ENCODE measurements at regions not wholly inside any gene's neighbourhood (a gene's known extent, or its start where the extent isn't known, plus 50 kb on each side); places are given as distances from the start of the nearest gene placed in this dataset.
"Not testable (repeated sequence)": the region's sequence is repeated elsewhere in the genome, so short reads cannot be mapped to it uniquely, and the experiment has no call there.

DNA sequence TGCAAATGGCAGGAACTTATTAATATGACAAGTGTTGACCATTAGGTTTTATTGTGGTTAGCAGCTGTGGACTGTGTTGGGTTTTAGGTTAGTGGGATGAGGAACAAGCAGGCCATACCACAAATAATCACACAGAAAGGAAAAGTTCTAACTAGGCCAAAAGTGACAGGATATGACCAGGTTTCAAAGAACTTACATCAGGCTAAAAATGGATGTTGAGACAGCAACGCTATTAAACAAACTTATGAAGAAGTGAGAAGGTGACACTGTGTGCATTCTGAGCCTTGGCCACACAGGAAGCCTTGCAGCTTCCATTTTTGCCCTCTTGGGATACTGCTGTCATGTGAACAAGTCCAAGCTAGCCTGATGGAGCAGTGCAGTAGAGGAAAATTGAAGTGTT lies 568.8 kb downstream of the HTR7 start:
- Histone ChIP-seq H3K27ac (ENCODE audit: low read depth, low read length) (no peak overlapping the region), H3K27me3 (ENCODE audit: low read length) (no peaks in the 10 kb centered on the region), H3K4me2 (ENCODE audit: low read depth, low read length, poor library complexity, severe bottlenecking) (no peak overlapping the region), H3K4me3 (ENCODE audit: insufficient read depth, low read length, poor library complexity, severe bottlenecking) (no peak overlapping the region), H3K9me3 (ENCODE audit: insufficient read depth, low read length) (no peaks in the 10 kb centered on the region), H3K36me3 (ENCODE audit: low read length) (no peaks in the 10 kb centered on the region), H3K9ac (ENCODE audit: low read length) (no peak overlapping the region), H3K79me2 (ENCODE audit: insufficient read depth, low read length) (no peaks in the 10 kb centered on the region), H3F3A (ENCODE audit: insufficient read depth) (no peaks in the 10 kb centered on the region), H4K20me1 (ENCODE audit: low read depth, low read length) (no peaks in the 10 kb centered on the region), H3K9me2 (replicated peaks; ENCODE audit: insufficient read depth, low read length) (no peaks in the 10 kb centered on the region), H2AFZ (ENCODE audit: low read depth, low read length, severe bottlenecking) (no peak overlapping the region)
- TF ChIP-seq, protein P1, sequence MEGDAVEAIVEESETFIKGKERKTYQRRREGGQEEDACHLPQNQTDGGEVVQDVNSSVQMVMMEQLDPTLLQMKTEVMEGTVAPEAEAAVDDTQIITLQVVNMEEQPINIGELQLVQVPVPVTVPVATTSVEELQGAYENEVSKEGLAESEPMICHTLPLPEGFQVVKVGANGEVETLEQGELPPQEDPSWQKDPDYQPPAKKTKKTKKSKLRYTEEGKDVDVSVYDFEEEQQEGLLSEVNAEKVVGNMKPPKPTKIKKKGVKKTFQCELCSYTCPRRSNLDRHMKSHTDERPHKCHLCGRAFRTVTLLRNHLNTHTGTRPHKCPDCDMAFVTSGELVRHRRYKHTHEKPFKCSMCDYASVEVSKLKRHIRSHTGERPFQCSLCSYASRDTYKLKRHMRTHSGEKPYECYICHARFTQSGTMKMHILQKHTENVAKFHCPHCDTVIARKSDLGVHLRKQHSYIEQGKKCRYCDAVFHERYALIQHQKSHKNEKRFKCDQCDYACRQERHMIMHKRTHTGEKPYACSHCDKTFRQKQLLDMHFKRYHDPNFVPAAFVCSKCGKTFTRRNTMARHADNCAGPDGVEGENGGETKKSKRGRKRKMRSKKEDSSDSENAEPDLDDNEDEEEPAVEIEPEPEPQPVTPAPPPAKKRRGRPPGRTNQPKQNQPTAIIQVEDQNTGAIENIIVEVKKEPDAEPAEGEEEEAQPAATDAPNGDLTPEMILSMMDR (IDR thresholded peaks at IDR 0.05; ENCODE audit: insufficient read depth, low read length, poor library complexity, severe bottlenecking) = no peak
- TF ChIP-seq EZH2phosphoT487 (conservative IDR thresholded peaks at IDR 0.05; ENCODE audit: low read length) = no peak

DNA sequence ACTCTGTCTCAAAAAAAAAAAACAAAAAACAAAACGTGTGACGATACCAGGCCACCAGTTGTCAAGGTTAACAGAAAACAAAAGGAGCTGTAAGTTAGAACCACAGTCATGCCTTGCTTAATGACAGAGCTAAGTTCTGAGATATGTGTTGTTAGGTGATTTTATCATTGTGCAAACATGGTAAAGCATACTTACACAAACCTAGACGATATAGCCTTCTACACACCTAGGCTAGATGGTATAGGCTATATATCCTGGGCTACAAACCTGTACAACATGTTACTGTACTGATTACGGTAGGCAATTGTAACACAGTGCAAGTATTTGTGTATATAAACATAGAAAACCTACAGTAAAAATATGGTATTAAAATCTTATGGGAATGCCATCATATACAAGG lies 564.2 kb downstream of the HTR7 start:
- no peak for TF ChIP-seq EZH2phosphoT487 (conservative IDR thresholded peaks at IDR 0.05; ENCODE audit: low read length)
- TF ChIP-seq, protein P1 (IDR thresholded peaks at IDR 0.05; ENCODE audit: insufficient read depth, low read length, poor library complexity, severe bottlenecking) = no peak
- Histone ChIP-seq H3K9ac (ENCODE audit: low read length) (no peak overlapping the region), H2AFZ (ENCODE audit: low read depth, low read length, severe bottlenecking) (no peak overlapping the region), H4K20me1 (ENCODE audit: low read depth, low read length) (no peaks in the 10 kb centered on the region), H3K9me3 (ENCODE audit: insufficient read depth, low read length) (no peaks in the 10 kb centered on the region), H3K79me2 (ENCODE audit: insufficient read depth, low read length) (no peaks in the 10 kb centered on the region), H3K9me2 (replicated peaks; ENCODE audit: insufficient read depth, low read length) (no peaks in the 10 kb centered on the region), H3K4me2 (ENCODE audit: low read depth, low read length, poor library complexity, severe bottlenecking) (no peak overlapping the region), H3K36me3 (ENCODE audit: low read length) (no peaks in the 10 kb centered on the region), H3K4me3 (ENCODE audit: insufficient read depth, low read length, poor library complexity, severe bottlenecking) (no peak overlapping the region), H3K27ac (ENCODE audit: low read depth, low read length) (no peak overlapping the region), H3F3A (ENCODE audit: insufficient read depth) (no peaks in the 10 kb centered on the region), H3K27me3 (ENCODE audit: low read length) (no peaks in the 10 kb centered on the region)

DNA sequence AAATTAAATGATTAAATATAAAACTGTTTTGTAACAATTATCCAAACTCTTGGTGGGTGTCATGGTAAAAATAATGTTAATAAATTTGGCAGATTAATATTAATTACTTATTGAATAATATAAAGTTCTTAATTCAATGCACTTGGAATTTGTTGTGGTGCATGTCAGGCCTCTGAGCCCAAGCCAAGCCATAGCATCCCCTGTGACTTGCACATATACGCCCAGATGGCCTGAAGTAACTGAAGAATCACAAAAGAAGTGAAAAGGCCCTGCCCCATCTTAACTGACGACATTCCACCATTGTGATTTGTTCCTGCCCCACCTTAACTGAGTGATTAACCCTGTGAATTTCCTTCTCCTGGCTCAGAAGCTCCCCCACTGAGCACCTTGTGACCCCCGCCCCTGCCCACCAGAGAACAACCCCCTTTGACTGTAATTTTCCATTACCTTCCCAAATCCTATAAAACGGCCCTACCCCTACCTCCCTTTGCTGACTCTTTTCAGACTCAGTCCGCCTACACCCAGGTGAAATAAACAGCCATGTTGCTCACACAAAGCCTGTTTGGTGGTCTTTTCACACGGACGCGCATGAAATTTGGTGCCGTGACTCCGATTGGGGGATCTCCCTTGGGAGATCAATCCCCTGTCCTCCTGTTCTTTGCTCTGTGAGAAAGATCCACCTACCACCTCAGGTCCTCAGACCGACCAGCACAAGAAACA lies 562.9 kb downstream of the HTR7 start:
- H3K27me3 ChIP-seq (ENCODE audit: low read length); H3K4me2 ChIP-seq (ENCODE audit: low read depth, low read length, poor library complexity, severe bottlenecking); H3F3A ChIP-seq (ENCODE audit: insufficient read depth); H2AFZ ChIP-seq (ENCODE audit: low read depth, low read length, severe bottlenecking); H3K36me3 ChIP-seq (ENCODE audit: low read length); H3K79me2 ChIP-seq (ENCODE audit: insufficient read depth, low read length); H3K9ac ChIP-seq (ENCODE audit: low read length); H3K9me3 ChIP-seq (ENCODE audit: insufficient read depth, low read length); H3K27ac ChIP-seq (ENCODE audit: low read depth, low read length); H4K20me1 ChIP-seq (ENCODE audit: low read depth, low read length); H3K9me2 ChIP-seq (replicated peaks; ENCODE audit: insufficient read depth, low read length); H3K4me3 ChIP-seq (ENCODE audit: insufficient read depth, low read length, poor library complexity, severe bottlenecking): not testable (repeated sequence)

GRCh38 chr10:90302031-90302430 lies 555.8 kb downstream of the HTR7 start:
- H3K9me2 ChIP-seq (replicated peaks; ENCODE audit: insufficient read depth, low read length); H3K4me3 ChIP-seq (ENCODE audit: insufficient read depth, low read length, poor library complexity, severe bottlenecking); H4K20me1 ChIP-seq (ENCODE audit: low read depth, low read length); H3K9me3 ChIP-seq (ENCODE audit: insufficient read depth, low read length); H3K27ac ChIP-seq (ENCODE audit: low read depth, low read length); H3K36me3 ChIP-seq (ENCODE audit: low read length); H3K4me2 ChIP-seq (ENCODE audit: low read depth, low read length, poor library complexity, severe bottlenecking); H3K27me3 ChIP-seq (ENCODE audit: low read length); H3K79me2 ChIP-seq (ENCODE audit: insufficient read depth, low read length); H2AFZ ChIP-seq (ENCODE audit: low read depth, low read length, severe bottlenecking); H3K9ac ChIP-seq (ENCODE audit: low read length); H3F3A ChIP-seq (ENCODE audit: insufficient read depth): not testable (repeated sequence)

Measured in SU-DHL-6 (cell line).